NCI-H446 treated with DMSO at 0.1 percent for 48 hours (cell line): ENCODE measurements at regions not wholly inside any gene's neighbourhood (a gene's known extent, or its start where the extent isn't known, plus 50 kb on each side); places are given as distances from the start of the nearest gene placed in this dataset.
"Not testable (repeated sequence)": the region's sequence is repeated elsewhere in the genome, so short reads cannot be mapped to it uniquely, and the experiment has no call there.

Source experiments
- DNase-seq: peaks from one replicate; lab custom pipeline; 2025; lab: John Stamatoyannopoulos, UW

DNA sequence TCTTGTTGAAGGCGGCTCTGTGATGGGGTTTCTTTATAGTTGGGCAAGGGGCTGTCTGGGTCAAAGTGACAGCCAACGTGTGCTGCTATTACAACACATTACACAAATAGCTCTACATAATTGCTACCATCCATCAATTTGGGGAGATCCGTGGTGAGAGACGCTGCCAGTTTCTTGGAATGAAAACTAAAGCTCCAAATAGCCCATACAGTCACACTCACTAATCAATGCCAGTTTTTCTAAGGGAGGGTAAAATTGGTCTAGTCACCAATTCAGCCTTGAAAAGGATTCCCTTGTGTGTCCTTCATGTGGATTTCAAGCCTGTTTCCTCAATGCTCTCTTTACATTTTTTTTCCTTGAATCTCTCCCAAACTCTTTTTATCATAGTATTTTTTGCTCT is 343.3 kb upstream of the KLF4 start:
- DNase-seq = no peak

DNA sequence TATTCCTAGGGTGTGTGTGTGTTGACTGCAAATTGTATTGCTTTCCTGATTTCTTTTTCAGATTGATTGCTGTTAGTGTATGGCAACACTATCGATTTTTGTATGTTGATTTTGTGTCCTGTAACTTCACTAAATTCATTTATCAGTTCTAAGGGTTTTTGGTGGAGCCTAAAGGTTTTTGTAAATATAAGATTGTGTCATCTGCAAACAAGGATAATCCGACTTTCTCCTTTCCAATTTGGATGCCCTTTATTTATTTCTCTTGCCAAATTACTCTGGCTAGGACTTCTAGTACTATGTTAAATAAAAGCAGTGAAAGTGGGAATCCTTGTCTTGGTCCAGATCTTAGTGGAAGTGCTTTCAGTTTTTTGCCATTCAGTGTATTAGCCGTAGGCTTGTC is 340.9 kb upstream of the KLF4 start:
- DNase-seq = no peak

DNA sequence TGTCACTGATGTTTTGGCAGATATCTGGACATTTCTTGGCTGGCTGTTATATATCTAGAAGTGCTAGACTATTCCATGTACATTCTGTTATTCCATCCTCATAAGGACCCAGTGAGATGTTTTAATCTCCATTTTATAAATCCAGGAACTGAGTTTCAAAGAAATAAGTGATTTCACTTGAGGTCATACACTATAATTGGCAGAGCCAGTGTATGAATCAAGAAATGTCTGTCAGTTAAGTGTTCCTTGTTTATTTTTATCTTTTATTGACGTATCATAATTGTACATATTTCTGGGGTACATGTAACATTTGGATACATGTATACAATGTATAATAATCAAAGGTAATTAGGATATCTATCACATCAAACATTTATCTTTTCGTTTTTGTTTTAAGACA is 338.3 kb upstream of the KLF4 start:
- no peak for DNase-seq

DNA sequence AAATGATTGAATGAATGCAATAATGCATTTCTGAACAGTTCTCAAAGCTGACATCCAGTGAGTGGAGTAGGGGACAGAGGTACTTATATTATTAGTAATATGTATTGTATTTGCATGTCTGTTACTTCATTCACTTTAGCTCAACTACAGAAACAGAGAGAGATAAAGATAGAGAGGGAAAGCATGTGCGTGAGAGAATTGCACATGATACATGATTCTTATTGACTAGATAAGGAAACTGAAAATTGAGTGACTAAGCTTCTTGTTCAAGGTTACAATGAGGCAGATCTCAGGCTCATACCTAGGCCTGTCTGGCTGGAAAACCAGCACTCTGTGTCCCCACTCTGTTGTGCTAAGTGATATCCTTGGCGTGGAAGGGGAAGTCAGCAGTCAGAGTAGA is 337.7 kb upstream of the KLF4 start:
- DNase-seq = no peak

- not testable (repeated sequence) for DNase-seq
Observed at GRCh38 chr9:107826688-107826983, 337.1 kb upstream of the KLF4 start.

- DNase-seq = no peak
Observed at GRCh38 chr9:107824556-107824955, 335.0 kb upstream of the KLF4 start.

GRCh38 chr9:107819772-107820565 is 330.4 kb upstream of the KLF4 start:
- DNase-seq = no peak

DNA sequence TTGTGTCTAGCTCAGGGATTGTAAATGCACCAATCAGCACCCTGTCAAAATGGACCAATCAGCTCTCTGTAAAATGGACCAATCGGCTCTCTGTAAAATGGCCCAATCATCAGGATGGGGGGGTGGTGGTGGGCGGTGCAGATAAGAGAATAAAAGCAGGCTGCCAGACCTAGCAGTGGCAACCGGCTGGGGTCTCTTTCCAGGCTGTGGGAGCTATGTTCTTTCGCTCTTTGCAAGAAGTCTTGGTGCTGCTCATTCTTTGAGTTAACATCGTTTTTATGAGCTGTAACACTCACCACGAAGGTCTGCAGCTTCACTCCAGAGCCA is 328.9 kb upstream of the KLF4 start:
- not testable (repeated sequence) for DNase-seq

DNA sequence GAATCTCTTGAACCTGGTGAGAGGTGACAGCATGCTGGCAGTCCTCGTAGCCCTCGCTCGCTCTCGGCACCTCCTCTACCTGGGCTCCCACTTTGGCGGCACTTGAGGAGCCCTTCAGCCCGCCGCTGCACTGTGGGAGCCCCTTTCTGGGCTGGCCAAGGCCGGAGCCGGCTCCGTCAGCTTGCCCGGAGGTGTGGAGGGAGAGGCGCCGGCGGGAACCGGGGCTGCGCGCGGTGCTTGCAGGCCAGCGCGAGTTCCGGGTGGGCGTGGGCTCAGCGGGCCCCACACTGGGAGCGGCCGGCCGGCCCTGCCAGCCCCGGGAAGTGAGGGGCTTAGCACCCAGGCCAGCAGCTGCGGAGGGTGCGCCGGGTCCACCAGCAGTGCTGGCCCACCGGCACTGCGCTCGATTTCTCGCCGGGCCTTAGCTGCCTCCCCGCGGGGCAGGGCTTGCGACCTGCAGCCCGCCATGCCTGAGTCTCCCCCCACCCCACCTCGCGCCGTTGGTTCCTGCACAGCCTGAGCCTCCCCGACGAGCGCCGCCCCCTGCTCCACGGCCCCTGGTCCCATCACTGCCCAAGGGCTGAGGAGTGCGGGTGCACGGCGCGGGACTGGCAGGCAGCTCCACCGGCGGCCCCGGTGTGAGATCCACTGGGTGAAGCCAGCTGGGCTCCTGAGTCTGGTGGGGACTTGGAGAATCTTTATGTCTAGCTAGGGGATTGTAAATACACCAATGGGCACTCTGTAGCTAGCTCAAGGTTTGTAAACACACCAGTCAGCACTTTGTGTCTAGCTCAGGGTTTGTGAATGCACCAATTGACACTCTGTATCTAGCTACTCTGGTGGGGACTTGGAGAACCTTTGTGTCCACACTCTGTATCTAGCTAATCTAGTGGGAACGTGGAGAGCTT is 328.3 kb upstream of the KLF4 start:
- DNase-seq = not testable (repeated sequence)

GRCh38 chr9:107816561-107817021 is 327.0 kb upstream of the KLF4 start:
- DNase-seq = no peak

DNA sequence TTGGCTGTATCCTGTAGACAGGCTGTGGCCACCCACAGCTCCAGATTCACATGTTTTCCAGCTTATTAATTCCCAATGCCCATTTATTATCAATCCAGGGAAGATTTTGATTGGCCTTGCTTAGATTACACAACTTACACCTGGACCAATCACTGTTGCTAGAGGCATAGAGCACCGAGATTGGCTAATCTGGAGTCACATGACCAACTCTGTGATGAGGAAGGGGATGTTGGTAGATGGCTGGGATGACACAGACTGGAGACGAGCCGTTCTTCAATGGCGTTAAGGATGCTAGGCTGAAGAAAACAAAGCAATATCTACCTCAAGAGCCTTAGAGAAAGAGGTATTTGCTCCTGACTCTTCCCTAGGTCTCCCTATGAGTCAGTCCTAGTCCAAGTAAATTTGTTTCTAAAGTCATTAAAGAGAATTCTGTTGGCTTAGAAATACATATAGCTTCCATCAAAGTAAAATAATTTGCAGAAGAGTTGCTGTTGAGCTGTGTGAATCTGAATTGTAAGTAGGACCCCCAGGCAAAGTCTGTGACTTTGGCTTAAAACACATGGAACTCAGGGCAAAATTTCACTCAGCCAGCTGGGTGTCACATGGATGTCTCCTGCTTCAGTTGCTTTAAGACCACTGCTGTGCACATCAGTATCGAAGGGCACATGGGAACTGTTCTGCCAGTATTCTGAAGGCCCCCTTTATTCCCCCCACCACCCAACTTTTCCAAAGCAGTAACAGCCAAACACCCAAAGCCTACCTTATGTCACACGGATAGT is 326.4 kb upstream of the KLF4 start:
- DNase-seq = no peak

GRCh38 chr9:107813287-107813686 is 323.7 kb upstream of the KLF4 start:
- DNase-seq = no peak

- DNase-seq = no peak
Observed at GRCh38 chr9:107810461-107810961, 320.9 kb upstream of the KLF4 start.

DNA sequence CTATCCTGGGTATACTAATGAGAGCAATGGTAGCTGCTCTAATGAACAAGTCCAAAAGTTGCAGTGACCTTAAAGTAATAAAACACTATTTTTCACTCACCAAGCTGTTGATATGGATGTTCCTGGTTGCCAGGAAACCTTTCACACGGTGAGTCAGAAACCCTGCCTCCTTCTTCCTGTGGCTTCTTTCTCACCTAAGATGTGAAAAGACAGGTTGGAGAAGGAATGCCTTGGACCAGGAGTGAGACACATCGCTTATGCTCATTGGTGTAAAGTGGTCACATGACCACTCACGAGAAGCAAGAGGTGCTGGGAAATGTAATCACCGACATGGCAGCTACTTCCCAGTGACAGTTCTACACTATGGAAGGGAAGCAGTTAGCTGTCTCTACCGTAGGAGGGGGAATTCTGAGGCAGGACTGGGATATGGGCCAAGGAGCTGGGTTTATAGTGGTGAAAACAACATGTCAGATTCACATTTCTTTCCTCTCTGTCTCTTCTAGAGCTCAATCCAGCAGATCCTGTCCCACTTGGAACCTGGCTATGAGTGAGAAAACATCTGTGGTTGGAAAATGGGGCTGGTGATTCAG is 320.4 kb upstream of the KLF4 start:
- DNase-seq = no peak

- no peak for DNase-seq
Observed at GRCh38 chr9:107807183-107807582, 317.6 kb upstream of the KLF4 start.

GRCh38 chr9:107805201-107805600 is 315.6 kb upstream of the KLF4 start:
- DNase-seq = no peak

DNA sequence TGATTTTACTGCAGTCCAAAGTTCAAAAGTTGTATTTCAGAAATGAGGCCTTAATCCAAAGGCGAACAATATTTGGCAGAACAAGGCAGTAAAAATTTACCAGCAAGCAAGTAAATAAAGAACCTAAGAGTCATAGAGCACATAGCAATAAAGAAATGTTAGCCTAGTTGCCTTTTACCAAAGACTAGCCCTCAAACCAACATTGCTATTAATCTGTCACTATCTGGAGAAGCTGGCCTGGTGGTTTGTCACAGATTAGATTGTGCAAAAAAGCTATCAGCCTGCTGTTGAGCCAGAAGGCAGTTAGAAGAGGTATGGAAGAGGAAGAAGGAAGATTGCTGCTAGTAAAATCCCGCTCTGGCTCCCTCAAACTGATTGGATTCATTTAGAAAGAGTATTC is 304.7 kb upstream of the KLF4 start:
- no peak for DNase-seq

GRCh38 chr9:107793541-107793940 is 304.0 kb upstream of the KLF4 start:
- DNase-seq = no peak

DNA sequence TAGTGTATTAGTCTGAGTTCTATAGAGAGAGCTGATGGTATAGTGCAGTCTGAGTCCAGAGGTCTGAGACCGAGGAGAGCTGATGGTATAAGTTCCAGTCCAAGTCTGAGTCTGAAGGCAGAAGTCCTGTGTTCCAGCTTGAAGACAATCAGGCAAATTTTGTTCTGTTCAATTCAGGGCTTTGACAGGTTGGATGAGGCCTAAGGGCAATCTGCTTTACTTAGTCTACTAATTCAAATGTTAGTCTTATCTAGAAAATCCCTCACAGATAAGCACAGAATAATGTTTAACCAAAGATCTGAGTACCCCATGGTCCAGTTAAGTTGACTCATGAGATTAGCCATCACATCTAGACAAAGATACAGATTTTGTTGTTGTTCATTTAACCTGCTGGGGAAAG is 303.0 kb upstream of the KLF4 start:
- no peak for DNase-seq

DNA sequence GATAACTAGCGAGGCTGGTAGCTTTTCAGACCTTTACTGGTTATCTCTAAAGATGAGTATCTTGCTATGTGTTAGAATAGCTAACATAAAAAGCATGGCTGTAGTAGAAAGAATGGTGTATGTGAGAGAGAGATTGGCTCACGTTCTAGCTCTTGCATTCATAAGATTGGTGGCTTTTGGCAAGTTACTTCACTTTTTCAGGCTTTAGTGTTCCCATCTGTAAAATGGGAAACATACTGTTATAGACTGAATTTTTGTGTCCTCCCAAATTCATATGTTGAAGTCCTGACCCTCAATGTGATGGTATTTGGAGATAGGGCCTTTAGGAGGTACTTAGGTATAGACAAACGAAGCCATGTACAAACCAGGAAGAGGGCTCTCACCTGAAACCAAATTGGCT is 302.4 kb upstream of the KLF4 start:
- DNase-seq = no peak

GRCh38 chr9:107789001-107789700 is 299.6 kb upstream of the KLF4 start:
- DNase-seq = no peak
